Endothelial cell of umbilical vein (primary cell): ENCODE measurements at regions not wholly inside any gene's neighbourhood (a gene's known extent, or its start where the extent isn't known, plus 50 kb on each side); places are given as distances from the start of the nearest gene placed in this dataset.

Experiments
- BruUV-seq: library from RNA; stranded (reverse); fragments of 400-500 nt; replicated peaks from 2 replicates; lab custom pipeline; 2021; lab: Mats Ljungman, UMichigan
- CTCF ChIA-PET: fragments of 300-600, 350-600 bp; sonication (Branson Sonifier 250); formaldehyde crosslinking; loops from one replicate; lab custom pipeline; 2021; ENCODE audit warnings: antibody characterized with exemption, inconsistent platforms; lab: Charles Lee
- POLR2A ChIA-PET: fragments of 300-600, 350-600 bp; sonication (Branson Sonifier 250); formaldehyde crosslinking; loops from one replicate; lab custom pipeline; 2021; ENCODE audit warnings: antibody characterized with exemption, inconsistent platforms; lab: Charles Lee
- DNase-seq: peaks from one replicate; pipeline ENCODE4 v3.0.0-alpha.2; 2011; ENCODE audit warnings: low read depth, low spot score
- FAIRE-seq: peaks from 2 replicates; lab custom pipeline; 2011; peaks lifted over from hg19 to GRCh38; lab: Jason Lieb, UNC
- H2AFZ ChIP-seq: 2 replicates; pipeline ENCODE4 v1.6.0; 2012; ENCODE audit warnings: low read depth, low read length, control low read depth, inconsistent platforms
- H3K27ac ChIP-seq: 2 replicates; pipeline ENCODE4 v1.5.1; 2011; ENCODE audit warnings: low read depth, mild to moderate bottlenecking, control low read depth, low read length, moderate library complexity; ENCODE audit not compliant: insufficient read depth
- H3K27me3 ChIP-seq, 2 experiments: 2 replicates each; pipeline versions ENCODE4 v1.6.0 to v1.6.1; 2011; ENCODE audit warnings: low read length in 2 of 2, mixed read lengths in 1 of 2; ENCODE audit not compliant: control insufficient read depth in 2 of 2, insufficient read depth in 2 of 2
- H3K36me3 ChIP-seq, 2 experiments: 2 replicates in 1 of 2; 3 replicates in 1 of 2; pipeline ENCODE4 v1.5.1; 2011; ENCODE audit warnings: low read length in 2 of 2, mild to moderate bottlenecking in 1 of 2, moderate library complexity in 1 of 2; ENCODE audit not compliant: control insufficient read depth in 2 of 2, insufficient read depth in 2 of 2; ENCODE audit errors: extremely low read depth in 1 of 2
- H3K4me1 ChIP-seq: 3 replicates; pipeline ENCODE4 v1.5.1; 2011; ENCODE audit warnings: mild to moderate bottlenecking, low read length; ENCODE audit not compliant: control insufficient read depth, insufficient read depth; ENCODE audit errors: extremely low read depth
- H3K4me2 ChIP-seq: 2 replicates; pipeline ENCODE4 v1.6.1; 2011; ENCODE audit warnings: low read length, control low read depth, mixed read lengths; ENCODE audit not compliant: insufficient read depth
- H3K4me3 ChIP-seq, 3 experiments: fragments of 200-600 bp in 1 of 3; sonication (generic), shearing (Covaris generic) in 1 of 3; replicated peaks in 1 of 3; 2 replicates each; pipeline ENCODE4 v1.5.1; 2011 to 2016; ENCODE audit warnings: control low read depth in 3 of 3, low read length in 3 of 3, mild to moderate bottlenecking in 2 of 3, inconsistent platforms in 1 of 3, low read depth in 1 of 3, moderate library complexity in 1 of 3; ENCODE audit not compliant: insufficient read depth in 1 of 3
- H3K79me2 ChIP-seq: 2 replicates; pipeline ENCODE4 v1.6.0; 2012; ENCODE audit warnings: low read length, inconsistent platforms; ENCODE audit not compliant: control insufficient read depth, insufficient read depth
- H3K9ac ChIP-seq: replicated peaks from 2 replicates; pipeline ENCODE3; 2011; ENCODE audit warnings: low read length, control low read depth; ENCODE audit not compliant: insufficient read depth; ENCODE audit errors: extremely low read depth
- H3K9me1 ChIP-seq: replicated peaks from 3 replicates; pipeline ENCODE4 v1.6.0; 2011; ENCODE audit warnings: mild to moderate bottlenecking, low read length; ENCODE audit not compliant: control insufficient read depth, insufficient read depth; ENCODE audit errors: extremely low read depth
- H3K9me3 ChIP-seq: replicated peaks from 2 replicates; pipeline ENCODE4 v1.5.1; 2012; ENCODE audit warnings: low read length, inconsistent platforms; ENCODE audit not compliant: control insufficient read depth, insufficient read depth
- H4K20me1 ChIP-seq: replicated peaks from 2 replicates; pipeline ENCODE3; 2011; ENCODE audit warnings: mild to moderate bottlenecking, low read length; ENCODE audit not compliant: control insufficient read depth, insufficient read depth; ENCODE audit errors: extremely low read depth
- CTCF ChIP-seq, 2 donors: IDR thresholded peaks; 1 replicate in 1 of 2; 2 replicates in 1 of 2; pipeline ENCODE4 v1.5.1; 2011; ENCODE audit warnings: low read length in 2 of 2, mild to moderate bottlenecking in 2 of 2, moderate library complexity in 2 of 2, control low read depth in 1 of 2, inconsistent platforms in 1 of 2, low read depth in 1 of 2; ENCODE audit not compliant: insufficient read depth in 1 of 2; ENCODE audit errors: extremely low read depth in 1 of 2
- EZH2 ChIP-seq: IDR thresholded peaks from 2 replicates; pipeline ENCODE4 v1.6.1; 2012; ENCODE audit warnings: borderline replicate concordance, low read depth, mild to moderate bottlenecking, moderate library complexity, low read length, inconsistent platforms; ENCODE audit not compliant: severe bottlenecking
- FOS ChIP-seq: IDR thresholded peaks from 2 replicates; pipeline ENCODE4 v1.6.1; 2011; ENCODE audit warnings: mild to moderate bottlenecking, low read length, moderate library complexity, borderline replicate concordance; ENCODE audit not compliant: insufficient read depth
- GATA2 ChIP-seq: IDR thresholded peaks from 2 replicates; pipeline ENCODE4 v1.7.0; 2011; ENCODE audit warnings: low read depth, mild to moderate bottlenecking, moderate library complexity, mixed read lengths, low read length; ENCODE audit not compliant: insufficient read length, insufficient read depth
- JUN ChIP-seq: IDR thresholded peaks from 2 replicates; pipeline ENCODE4 v1.6.1; 2011; ENCODE audit warnings: borderline replicate concordance, low read depth; ENCODE audit not compliant: insufficient read length, insufficient read depth
- MAX ChIP-seq: IDR thresholded peaks from 2 replicates; pipeline ENCODE4 v1.6.1; 2011; ENCODE audit not compliant: insufficient read depth, insufficient read length
- MYC ChIP-seq: IDR thresholded peaks from one replicate; pipeline ENCODE4 v1.6.1; 2011; ENCODE audit warnings: mild to moderate bottlenecking, low read depth, low read length
- POLR2A ChIP-seq: IDR thresholded peaks from 2 replicates; pipeline ENCODE4 v1.6.1; 2012; ENCODE audit warnings: low read depth, mild to moderate bottlenecking, control low read depth, low read length
- POLR2AphosphoS5 ChIP-seq: IDR thresholded peaks from 2 replicates; pipeline ENCODE4 v1.6.1; 2012; ENCODE audit warnings: low read depth, mild to moderate bottlenecking, control low read depth, low read length, moderate library complexity; ENCODE audit not compliant: insufficient read depth
- dilution Hi-C: fragments of 300-500 bp; cut with MboI; formaldehyde crosslinking; loops from one replicate; pipeline ENCODE4 v1.15.0; 2019; ENCODE audit warnings: low sequenced_read_pairs; ENCODE audit not compliant: extremely low pct_ligation_motif_present
- intact Hi-C: fragments of 100-400 bp; cut with micrococcal nuclease; formaldehyde crosslinking; loops from one replicate; pipeline ENCODE4 v1.10.0; 2022

GRCh38 chr2:107469437-107469995, 357.2 kb upstream of the RGPD4 start:
- no peak for FAIRE-seq
- DNase-seq = no peak
- POLR2A ChIA-PET = no interaction called here
- TF ChIP-seq MYC (no peak), GATA2 (no peak), JUN (no peak), CTCF (IDR thresholded peaks at IDR 0.05; ENCODE audit: extremely low read depth in 1 of 2, insufficient read depth in 1 of 2, low read depth in 1 of 2, low read length in 2 of 2) (no peak), EZH2 (no peak), POLR2A (no peak)
- Histone ChIP-seq H2AFZ (no peak overlapping the region), H3K27me3 (no peaks in the 10 kb centered on the region), H3K4me1 (no peaks in the 10 kb centered on the region), H3K4me2 (no peak overlapping the region), H3K36me3 (no peaks in the 10 kb centered on the region), H3K9me3 (no peaks in the 10 kb centered on the region), H3K9ac (no peak overlapping the region), H3K27ac (no peak overlapping the region), H3K9me1 (no peaks in the 10 kb centered on the region), H3K79me2 (no peaks in the 10 kb centered on the region), H4K20me1 (no peaks in the 10 kb centered on the region), H3K4me3 (no peak overlapping the region)
- CTCF ChIA-PET = no interaction called here
- no TSS peak for BruUV-seq
- intact Hi-C loops = no loop called here
- dilution Hi-C loops = no loop called here

- Histone ChIP-seq H3K36me3 (no peaks in the 10 kb centered on the region), H3K79me2 (no peaks in the 10 kb centered on the region), H3K9me3 (no peaks in the 10 kb centered on the region), H3K4me3 (no peak overlapping the region), H3K4me1 (no peaks in the 10 kb centered on the region), H3K27me3 (no peaks in the 10 kb centered on the region), H3K9me1 (no peaks in the 10 kb centered on the region), H3K9ac (no peak overlapping the region), H3K4me2 (no peak overlapping the region), H4K20me1 (no peaks in the 10 kb centered on the region), H3K27ac (no peak overlapping the region), H2AFZ (no peak overlapping the region)
- FAIRE-seq (no peak), DNase-seq (no peak)
- TF ChIP-seq GATA2 = no peak
- no peak for TF ChIP-seq EZH2
- TF ChIP-seq FOS = no peak
- no peak for TF ChIP-seq CTCF (IDR thresholded peaks at IDR 0.05; ENCODE audit: extremely low read depth in 1 of 2, insufficient read depth in 1 of 2, low read depth in 1 of 2, low read length in 2 of 2)
- no peak for TF ChIP-seq MYC
- TF ChIP-seq JUN = no peak
- TF ChIP-seq POLR2A = no peak
- no peak for TF ChIP-seq POLR2AphosphoS5
- no peak for TF ChIP-seq MAX
- dilution Hi-C loops = no loop called here
- BruUV-seq = no TSS peak
- ChIA-PET POLR2A (no interaction called here), CTCF (no interaction called here)
- intact Hi-C loops = no loop called here
Observed at GRCh38 chr2:107473150-107473549, 353.5 kb upstream of the RGPD4 start.
